HG03354 (cell line): ENCODE measurements at regions not wholly inside any gene's neighbourhood (a gene's known extent, or its start where the extent isn't known, plus 50 kb on each side); places are given as distances from the start of the nearest gene placed in this dataset.

Experiments
- ATAC-seq: cut with Tn5 transposase; IDR thresholded peaks from one replicate; pipeline ENCODE4 v1.9.1; 2021; ENCODE audit warnings: mild to moderate bottlenecking; ENCODE audit not compliant: unreplicated experiment, poor library complexity, severe bottlenecking

GRCh38 chr5:96088706-96089498 lies 127.3 kb upstream of the ELL2 start:
- ATAC-seq = no peak

DNA sequence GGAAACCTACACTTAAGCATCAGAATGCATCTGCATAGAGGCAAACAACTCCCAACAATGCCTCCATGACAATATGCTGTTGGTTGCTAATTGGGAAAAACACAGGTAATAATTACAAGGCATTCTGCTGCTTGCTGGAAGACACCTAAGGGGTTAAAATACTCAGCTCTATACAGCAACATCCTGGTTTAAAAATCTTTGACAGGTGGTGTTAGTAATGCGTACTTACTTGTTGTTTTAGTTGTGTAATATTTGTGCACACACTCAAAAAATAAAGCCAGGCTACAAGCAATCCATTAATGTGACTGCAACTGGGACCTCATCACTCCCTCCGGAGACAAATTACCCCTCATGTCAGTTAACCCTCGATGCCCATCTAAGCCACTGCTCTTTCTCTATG lies 126.3 kb upstream of the ELL2 start:
- no peak for ATAC-seq

DNA sequence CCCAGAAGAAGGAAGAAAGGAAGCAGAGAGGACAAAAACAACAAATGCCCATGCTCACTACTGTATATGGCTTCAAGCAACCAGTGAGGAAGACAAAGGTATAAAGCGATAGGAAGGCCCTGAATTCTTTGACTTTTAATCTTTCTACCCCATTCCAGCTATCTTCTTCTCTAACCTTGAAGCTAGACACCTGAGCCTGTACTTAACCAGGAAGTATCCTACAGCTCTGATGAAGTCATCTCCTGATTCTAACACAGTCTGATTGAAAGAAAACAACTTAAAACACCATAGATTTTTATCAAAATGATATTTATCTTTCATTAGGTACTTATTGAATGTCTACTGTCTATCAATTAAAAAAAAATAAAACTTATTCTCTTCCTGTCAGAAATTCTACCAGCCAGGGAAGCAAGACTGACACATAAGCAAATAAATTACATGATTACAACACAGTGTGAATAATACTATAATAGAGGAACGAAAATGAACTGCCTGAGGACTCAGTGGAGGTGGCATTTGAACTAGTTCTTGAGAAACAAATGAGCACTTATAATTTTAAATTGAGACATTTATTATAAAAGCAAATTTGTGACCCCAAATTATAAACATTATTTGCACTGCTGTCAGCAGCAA lies 123.3 kb upstream of the ELL2 start:
- no peak for ATAC-seq

DNA sequence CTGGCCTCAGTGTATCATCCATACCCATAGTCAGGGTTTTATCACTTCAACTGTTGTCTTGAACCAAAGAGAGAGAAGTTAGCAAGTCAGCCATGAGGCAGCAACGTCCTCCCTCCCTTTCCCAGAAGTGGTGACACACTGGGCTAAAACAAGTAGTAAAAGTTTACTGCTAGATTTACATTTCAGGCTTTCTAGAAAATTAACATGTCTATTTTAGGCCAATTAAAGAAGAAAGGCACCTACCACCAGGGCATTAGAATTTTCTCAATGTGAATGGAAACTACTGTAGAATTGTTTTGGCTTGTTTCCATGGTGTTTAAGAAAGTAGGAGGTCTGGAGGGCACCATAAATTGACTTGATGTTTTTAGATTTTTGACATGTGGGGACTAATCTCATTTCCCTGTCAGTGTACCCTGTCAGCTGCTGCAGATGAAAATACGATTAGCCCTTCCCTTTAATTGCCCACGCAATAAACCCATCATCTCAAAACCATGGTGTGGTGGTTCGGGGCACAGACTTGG lies 121.8 kb upstream of the ELL2 start:
- no peak for ATAC-seq

GRCh38 chr5:96081276-96081858 lies 119.7 kb upstream of the ELL2 start:
- no peak for ATAC-seq

- no peak for ATAC-seq
Observed at GRCh38 chr5:96080557-96080956, 118.9 kb upstream of the ELL2 start.

DNA sequence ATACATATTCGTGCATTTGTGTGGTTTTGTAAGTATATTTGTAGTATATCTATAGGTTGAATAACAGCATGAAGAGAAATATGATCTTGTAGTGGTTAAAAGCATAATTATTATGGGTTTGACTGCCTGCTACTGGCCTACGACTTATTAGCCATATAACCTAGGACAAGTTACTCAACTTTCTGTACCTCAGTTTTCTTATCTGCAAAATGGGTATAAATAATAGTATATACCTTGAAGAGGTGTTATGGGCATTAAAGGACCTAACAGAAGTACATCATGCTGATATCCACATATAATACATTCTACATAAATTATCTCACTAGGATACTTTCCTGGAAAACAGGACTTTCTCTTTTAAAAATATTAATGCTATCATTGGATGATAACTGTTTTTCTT lies 118.3 kb upstream of the ELL2 start:
- no peak for ATAC-seq

GRCh38 chr5:96079075-96079474 lies 117.4 kb upstream of the ELL2 start:
- no peak for ATAC-seq

DNA sequence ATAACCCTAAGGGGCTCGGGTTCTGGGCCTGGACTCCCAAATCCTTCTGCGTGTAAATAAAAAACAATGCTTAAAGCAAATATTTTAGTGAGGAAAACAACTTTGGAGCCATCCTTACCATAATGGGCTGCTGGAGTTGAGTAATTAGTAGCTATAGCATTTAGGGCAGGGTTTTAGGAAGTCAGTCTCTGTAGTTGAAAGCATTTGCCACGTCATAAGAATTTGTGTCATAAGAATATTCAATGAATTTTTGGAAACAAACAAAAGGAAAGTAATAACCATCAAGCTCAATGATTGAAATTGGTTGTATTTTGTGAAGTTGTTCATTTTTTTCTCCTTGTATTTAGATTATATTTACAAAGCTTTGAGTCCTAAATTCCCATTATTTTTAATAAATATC lies 114.8 kb upstream of the ELL2 start:
- no peak for ATAC-seq

DNA sequence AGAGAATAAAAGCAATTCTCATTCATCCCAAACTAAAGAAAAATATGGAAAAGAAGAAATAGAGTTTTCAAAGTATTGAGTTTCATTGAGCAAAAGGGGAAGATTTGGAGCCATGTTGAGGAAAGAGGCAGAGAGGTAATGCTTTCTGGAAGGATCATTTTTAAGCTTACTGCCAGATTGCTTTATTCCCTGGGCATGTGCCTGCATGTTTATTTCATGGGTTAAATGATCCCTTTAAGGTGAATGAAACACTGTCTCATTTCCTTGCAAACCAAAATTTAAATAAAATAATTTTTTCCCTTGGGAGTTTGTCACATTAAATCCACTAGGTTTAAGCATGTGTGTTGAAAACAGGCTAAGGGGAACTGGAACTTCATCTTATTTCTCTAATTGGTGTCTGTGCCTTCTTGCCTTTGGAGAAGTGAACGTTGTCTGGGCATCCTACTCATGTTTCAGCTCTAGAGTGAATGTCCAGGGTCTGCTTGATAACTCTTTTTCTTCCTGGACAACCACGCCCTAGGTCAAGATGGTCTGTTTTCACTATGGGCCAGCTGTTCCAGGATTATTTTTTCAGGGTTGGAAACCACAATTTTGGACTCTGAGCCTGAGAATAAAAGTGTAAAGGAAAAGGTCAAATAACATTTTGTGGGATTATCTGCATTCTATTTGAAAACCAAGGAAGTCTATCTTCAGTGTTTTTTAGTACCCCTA lies 114.1 kb upstream of the ELL2 start:
- no peak for ATAC-seq

DNA sequence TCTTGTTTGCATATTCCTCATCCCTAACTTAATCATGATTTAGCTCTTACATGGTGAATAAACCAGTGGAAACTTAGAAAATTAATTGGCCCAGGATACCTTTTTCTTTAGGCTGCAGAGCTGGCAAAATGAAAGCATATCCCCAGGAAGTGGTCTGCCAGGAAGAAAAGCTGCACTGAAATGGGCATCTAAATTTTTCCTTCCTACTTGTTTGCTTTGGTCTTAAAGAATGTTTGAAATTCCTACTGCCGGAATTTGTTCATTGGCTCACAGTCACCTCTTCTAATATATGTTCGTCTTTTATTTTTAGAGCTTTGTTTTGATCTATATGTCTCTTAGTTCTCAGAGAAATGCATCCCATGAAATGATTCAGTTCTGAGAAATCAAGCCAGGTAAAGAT lies 113.2 kb upstream of the ELL2 start:
- ATAC-seq = no peak

DNA sequence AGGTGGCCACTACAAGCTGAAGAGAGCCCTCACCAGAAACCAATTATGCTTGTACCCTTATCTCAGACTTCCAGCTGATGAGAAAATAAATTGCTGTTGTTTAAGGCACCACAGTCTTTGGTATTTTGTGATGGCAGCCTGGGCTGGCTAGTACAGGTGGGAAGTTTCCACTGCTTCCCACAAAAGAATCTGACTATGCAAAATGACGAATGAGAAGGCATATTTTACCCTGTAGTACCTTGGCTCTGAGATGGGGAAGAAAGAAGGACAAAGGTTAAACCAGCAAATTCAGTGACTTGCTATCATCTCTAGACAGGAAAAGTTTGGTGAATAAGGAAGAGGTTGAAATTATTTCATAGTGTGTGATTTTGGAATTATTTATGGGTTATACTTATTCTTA lies 112.8 kb upstream of the ELL2 start:
- no peak for ATAC-seq

DNA sequence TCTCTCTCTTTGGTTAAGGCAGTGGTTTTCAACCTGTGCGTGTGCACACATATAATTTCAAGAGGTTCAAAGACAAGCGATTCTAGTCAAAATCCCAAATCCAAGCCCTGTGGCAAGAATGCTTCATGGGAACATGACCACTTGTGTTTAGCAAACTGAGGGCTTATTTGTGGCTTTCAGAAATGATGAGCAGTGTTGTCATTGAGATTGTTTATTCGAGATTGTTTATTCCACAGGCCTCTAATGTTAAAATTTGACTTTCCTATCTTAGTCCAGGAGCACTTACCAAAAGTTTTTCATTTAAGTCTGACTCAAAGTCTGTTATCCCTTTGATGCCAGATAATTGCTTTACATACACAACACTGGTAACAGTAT lies 111.1 kb upstream of the ELL2 start:
- ATAC-seq = no peak

DNA sequence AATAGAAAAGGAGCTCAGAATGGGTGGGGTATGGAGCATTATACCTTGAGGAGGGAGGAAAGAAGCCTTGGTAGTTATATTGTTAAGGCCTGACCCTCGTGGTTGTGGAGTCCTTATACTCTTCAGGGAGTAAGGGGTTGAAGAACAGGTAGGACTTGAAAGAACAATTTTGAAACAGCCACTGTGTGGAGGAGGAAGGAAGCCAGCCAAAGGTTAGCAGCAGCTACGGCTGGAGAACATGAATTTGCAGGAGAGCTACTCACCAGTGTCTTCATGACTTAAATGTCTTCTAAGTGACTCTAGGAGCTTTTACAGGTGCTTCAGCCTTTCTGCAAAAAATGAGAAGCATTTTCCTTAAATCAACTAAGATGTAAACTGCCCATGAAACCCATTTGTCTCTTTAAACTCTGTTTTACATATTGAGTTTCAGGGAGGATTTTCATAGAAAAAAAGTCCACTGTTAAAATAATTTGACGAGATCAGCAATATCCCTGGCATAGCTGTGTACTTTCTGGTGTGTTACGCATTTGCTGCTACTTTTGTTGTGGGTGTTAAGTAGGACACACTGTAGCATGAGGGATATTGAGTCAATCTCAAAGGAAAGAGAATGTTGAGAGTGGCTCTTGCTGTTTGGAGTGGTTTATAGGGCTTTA lies 110.6 kb upstream of the ELL2 start:
- ATAC-seq = no peak

DNA sequence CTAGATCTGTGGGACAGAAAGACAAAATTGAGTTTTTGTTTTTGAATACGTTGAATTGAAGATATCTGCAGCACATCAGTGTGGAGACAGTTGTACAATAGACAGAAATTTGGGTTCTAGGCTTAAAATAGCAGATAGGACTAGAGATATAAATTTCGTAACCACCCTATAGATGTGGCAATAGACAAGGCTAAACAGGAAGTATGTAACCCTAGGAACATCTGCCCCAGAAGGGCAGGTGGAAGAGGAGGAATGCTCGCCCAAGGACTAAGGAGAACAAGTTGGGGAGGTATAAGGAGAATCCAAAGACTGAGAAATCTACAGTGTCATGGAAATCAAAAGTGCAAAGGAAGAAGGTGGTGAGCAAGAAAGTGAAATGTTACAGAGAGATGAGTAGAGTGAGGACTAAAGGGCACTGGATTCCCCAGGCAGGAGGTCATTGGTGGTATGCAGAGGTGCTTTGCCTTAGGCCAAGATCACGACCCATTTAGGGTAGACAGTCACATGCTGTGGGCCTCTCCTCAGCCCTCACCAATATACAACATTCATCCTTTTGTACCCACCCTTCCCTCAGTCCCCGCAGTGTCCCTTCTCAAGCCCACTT lies 109.1 kb upstream of the ELL2 start:
- no peak for ATAC-seq

- ATAC-seq = no peak
Observed at GRCh38 chr5:96067894-96068614, 106.4 kb upstream of the ELL2 start.

DNA sequence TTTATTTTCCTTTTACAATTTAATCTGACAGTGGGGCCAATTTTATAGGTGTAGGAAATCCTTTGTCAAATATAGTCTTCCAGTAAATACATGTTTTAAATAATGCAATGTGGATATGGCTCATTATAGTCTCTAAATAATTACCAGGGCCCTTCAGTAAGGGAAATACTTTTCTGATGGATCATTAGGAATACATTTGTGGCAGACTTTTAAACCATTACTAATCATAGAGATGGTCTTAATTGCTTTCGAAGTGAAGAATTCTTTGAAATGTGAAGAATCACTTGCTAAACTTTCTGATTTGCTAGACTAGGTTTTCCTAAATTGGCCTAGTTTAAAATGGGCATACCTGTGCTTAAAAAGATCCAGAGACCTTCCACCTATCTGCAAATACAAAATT lies 105.6 kb upstream of the ELL2 start:
- ATAC-seq = no peak

GRCh38 chr5:96066386-96066719 lies 104.7 kb upstream of the ELL2 start:
- no peak for ATAC-seq
